ENCODE measurements at regions not wholly inside any gene's neighbourhood (a gene's known extent, or its start where the extent isn't known, plus 50 kb on each side); places are given as distances from the start of the nearest gene placed in this dataset.

DNA sequence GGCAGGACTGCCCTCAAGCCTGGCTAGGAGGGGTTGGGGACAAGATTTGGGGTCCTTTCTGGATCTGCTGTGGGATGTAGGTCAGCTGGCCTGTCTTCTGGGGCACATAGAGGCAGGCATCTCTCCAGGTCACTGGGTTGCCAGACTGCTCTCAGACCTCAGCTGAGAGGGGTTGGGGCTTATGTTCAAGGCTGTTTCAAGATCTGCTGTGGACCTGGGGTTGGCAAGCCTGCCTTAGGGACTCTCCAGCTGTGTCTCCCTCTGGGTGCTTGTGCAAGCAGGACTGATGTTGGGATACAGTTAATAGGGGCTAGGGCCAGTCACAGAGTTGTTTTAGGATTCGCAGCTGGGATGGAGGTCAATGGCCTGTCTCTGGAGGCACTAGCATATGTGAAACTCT is 363.0 kb upstream of the ST6GAL2 start (continued):
- TF ChIP-seq, protein P1, sequence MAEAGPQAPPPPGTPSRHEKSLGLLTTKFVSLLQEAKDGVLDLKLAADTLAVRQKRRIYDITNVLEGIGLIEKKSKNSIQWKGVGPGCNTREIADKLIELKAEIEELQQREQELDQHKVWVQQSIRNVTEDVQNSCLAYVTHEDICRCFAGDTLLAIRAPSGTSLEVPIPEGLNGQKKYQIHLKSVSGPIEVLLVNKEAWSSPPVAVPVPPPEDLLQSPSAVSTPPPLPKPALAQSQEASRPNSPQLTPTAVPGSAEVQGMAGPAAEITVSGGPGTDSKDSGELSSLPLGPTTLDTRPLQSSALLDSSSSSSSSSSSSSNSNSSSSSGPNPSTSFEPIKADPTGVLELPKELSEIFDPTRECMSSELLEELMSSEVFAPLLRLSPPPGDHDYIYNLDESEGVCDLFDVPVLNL (CRISPR knock-in tag; IDR thresholded peaks at IDR 0.05; ENCODE audit: low read depth), result no peak

DNA sequence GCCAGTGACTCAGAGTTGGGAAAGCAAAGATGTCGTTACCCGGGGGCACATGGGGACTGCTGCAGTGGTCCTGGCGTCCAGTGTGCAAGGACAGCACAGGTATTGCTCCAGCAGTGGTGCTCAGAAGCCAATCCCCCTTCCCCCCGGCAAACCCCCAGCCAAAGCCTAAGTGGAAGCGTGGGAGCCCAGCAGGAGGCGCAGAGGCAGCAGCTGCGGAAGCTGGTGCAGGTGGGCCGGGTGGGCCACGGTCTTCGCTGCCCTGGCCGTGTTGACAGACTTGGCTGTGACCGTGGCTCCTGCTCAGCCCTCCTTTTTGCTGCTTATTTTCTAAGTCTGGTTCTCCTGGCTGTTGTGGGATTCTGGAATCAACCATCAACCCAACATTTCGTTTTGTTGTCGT is 369.8 kb upstream of the ST6GAL2 start:
- POLR2A ChIA-PET, result no interaction called here
- H3K9me1 ChIP-seq (ENCODE audit: control insufficient read depth, insufficient read depth, low read length), result no peaks in the 10 kb centered on the region
- H2AFZ ChIP-seq (ENCODE audit: low read depth, low read length), result no peak overlapping the region
- DNase-seq (ENCODE audit: extremely low read depth in 1 of 4, low spot score in 3 of 4) (no peak), ATAC-seq (no peak), FAIRE-seq (no peak)
- no TSS peak for BruUV-seq (replicated peaks)
- no peak overlapping the region for H3K27ac ChIP-seq (ENCODE audit: extremely low read depth, low read depth, low read length)
- no peak overlapping the region for H3K4me3 ChIP-seq
- H3K4me1 ChIP-seq (replicated peaks in 1 of 2; ENCODE audit: control insufficient read depth in 2 of 2, insufficient read depth in 2 of 2, low read length in 2 of 2), result no peaks in the 10 kb centered on the region
- TF ChIP-seq ZNF324 (CRISPR knock-in tag; IDR thresholded peaks at IDR 0.05), result no peak
- no peak for TF ChIP-seq PCBP1 (IDR thresholded peaks at IDR 0.05; ENCODE audit: low read depth, low read length, poor library complexity, severe bottlenecking)
- TF ChIP-seq MAFF (IDR thresholded peaks at IDR 0.05; ENCODE audit: low read length), result no peak
- no peak for TF ChIP-seq WHSC1 (IDR thresholded peaks at IDR 0.05; ENCODE audit: low read length)
- TF ChIP-seq MCM7 (IDR thresholded peaks at IDR 0.05), result no peak
- no peak for TF ChIP-seq ETS2 (tag; IDR thresholded peaks at IDR 0.05; ENCODE audit: borderline replicate concordance, poor library complexity, severe bottlenecking)
- TF ChIP-seq PHF21A (IDR thresholded peaks at IDR 0.05; ENCODE audit: borderline replicate concordance, low read depth), result no peak
- no peak for TF ChIP-seq STAT5A (IDR thresholded peaks at IDR 0.05; ENCODE audit: borderline replicate concordance, low read length)
- TF ChIP-seq ETV1 (tag; conservative IDR thresholded peaks at IDR 0.05; ENCODE audit: low read depth), result no peak
- no peak for TF ChIP-seq ZNF436 (CRISPR knock-in tag; IDR thresholded peaks at IDR 0.05)
- TF ChIP-seq, protein P2, sequence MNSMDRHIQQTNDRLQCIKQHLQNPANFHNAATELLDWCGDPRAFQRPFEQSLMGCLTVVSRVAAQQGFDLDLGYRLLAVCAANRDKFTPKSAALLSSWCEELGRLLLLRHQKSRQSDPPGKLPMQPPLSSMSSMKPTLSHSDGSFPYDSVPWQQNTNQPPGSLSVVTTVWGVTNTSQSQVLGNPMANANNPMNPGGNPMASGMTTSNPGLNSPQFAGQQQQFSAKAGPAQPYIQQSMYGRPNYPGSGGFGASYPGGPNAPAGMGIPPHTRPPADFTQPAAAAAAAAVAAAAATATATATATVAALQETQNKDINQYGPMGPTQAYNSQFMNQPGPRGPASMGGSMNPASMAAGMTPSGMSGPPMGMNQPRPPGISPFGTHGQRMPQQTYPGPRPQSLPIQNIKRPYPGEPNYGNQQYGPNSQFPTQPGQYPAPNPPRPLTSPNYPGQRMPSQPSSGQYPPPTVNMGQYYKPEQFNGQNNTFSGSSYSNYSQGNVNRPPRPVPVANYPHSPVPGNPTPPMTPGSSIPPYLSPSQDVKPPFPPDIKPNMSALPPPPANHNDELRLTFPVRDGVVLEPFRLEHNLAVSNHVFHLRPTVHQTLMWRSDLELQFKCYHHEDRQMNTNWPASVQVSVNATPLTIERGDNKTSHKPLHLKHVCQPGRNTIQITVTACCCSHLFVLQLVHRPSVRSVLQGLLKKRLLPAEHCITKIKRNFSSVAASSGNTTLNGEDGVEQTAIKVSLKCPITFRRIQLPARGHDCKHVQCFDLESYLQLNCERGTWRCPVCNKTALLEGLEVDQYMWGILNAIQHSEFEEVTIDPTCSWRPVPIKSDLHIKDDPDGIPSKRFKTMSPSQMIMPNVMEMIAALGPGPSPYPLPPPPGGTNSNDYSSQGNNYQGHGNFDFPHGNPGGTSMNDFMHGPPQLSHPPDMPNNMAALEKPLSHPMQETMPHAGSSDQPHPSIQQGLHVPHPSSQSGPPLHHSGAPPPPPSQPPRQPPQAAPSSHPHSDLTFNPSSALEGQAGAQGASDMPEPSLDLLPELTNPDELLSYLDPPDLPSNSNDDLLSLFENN (IDR thresholded peaks at IDR 0.05; ENCODE audit: low read depth in 2 of 2, low read length in 2 of 2), result no peak
- TF ChIP-seq FOXJ2 (tag; IDR thresholded peaks at IDR 0.05), result no peak
- TF ChIP-seq L3MBTL2 (IDR thresholded peaks at IDR 0.05), result no peak
- no peak for TF ChIP-seq CBFB (CRISPR knock-in tag; IDR thresholded peaks at IDR 0.05)
- no peak for TF ChIP-seq CBX8 (IDR thresholded peaks at IDR 0.05; ENCODE audit: borderline replicate concordance, extremely low read depth, low read depth, low read length, poor library complexity, severe bottlenecking)
- intact Hi-C loops (cut with micrococcal nuclease), result no loop called here
- 0% methylated on average over 13 of the region's 14 CpGs for WGBS (ENCODE audit: insufficient coverage, low coverage, missing lambda C conversion rate)
- H3K4me2 ChIP-seq (ENCODE audit: insufficient read depth, low read length), result no peak overlapping the region
- no peaks in the 10 kb centered on the region for H3K79me2 ChIP-seq (ENCODE audit: control insufficient read depth, insufficient read depth, low read length)
- H4K20me1 ChIP-seq (replicated peaks; ENCODE audit: control insufficient read depth, insufficient read depth, low read length), result no peaks in the 10 kb centered on the region
- no peak overlapping the region for H3K9ac ChIP-seq (ENCODE audit: insufficient read depth in 1 of 2, low read depth in 2 of 2, low read length in 2 of 2)
- H3K9me3 ChIP-seq (replicated peaks; ENCODE audit: control insufficient read depth, insufficient read depth, low read depth, low read length), result no peaks in the 10 kb centered on the region
- H3K27me3 ChIP-seq (ENCODE audit: control insufficient read depth in 2 of 2, insufficient read depth in 2 of 2, low read length in 2 of 2), result no peaks in the 10 kb centered on the region
- CTCF ChIA-PET (ENCODE audit: low intra/inter-chr PET ratio), result no interaction called here
- in situ Hi-C loops (cut with MboI), result no loop called here
- H3K36me3 ChIP-seq (ENCODE audit: control insufficient read depth, insufficient read depth, low read length), result no peaks in the 10 kb centered on the region

Data from K562 (cell line).